Mesodermal cell (in vitro differentiated cells): ENCODE measurements at regions not wholly inside any gene's neighbourhood (a gene's known extent, or its start where the extent isn't known, plus 50 kb on each side); places are given as distances from the start of the nearest gene placed in this dataset.

ENCODE experiments used
- H3K27ac ChIP-seq: 2 replicates; pipeline ENCODE4 v1.7.0; 2013; ENCODE audit warnings: mild to moderate bottlenecking, low read depth, low read length, moderate library complexity; ENCODE audit not compliant: severe bottlenecking
- H3K36me3 ChIP-seq: 2 replicates; pipeline ENCODE4 v1.7.1; 2013; ENCODE audit warnings: mild to moderate bottlenecking, low read length, moderate library complexity; ENCODE audit not compliant: control insufficient read depth, insufficient read depth
- H3K4me1 ChIP-seq: one replicate; pipeline ENCODE4 v1.7.1; 2013; ENCODE audit warnings: mild to moderate bottlenecking, low read length; ENCODE audit not compliant: insufficient read depth, control insufficient read depth, poor library complexity, severe bottlenecking
- H3K4me3 ChIP-seq: 2 replicates; pipeline ENCODE4 v1.7.0; 2013; ENCODE audit warnings: low read length, control low read depth, mild to moderate bottlenecking; ENCODE audit not compliant: insufficient read depth, poor library complexity, severe bottlenecking; ENCODE audit errors: extremely low read depth
- H3K9me3 ChIP-seq: 2 replicates; pipeline ENCODE4 v1.7.1; 2013; ENCODE audit warnings: mild to moderate bottlenecking, low read length, moderate library complexity; ENCODE audit not compliant: control insufficient read depth
- WGBS, 2 experiments: methylation state at CpG; one replicate each; pipeline ENCODE4 v1.1.5; 2013; ENCODE audit warnings: missing lambda C conversion rate in 2 of 2; ENCODE audit not compliant: insufficient coverage in 2 of 2; 5-methylcytosine and 5-hydroxymethylcytosine counted together

DNA sequence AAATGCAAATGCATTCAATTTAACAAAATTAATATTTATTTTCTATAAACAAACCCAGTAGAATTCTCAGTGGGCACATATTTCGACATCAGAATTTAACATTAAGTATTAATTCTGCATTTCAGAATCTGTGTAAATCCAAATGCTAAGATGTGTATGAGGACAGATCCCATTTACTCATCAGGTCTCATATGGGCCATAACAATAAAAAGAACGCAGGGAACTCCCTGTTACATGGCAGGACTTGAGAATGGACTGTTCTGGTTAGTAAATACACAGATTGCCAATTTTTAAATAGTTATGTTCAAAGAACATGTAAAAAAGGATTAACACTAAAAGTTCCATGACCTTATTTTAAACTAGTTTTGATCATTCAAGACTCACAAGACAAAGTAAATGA, 104.0 kb downstream of the SLC30A10 start:
- H3K4me1 ChIP-seq: no peaks in the 10 kb centered on the region
- H3K9me3 ChIP-seq: no peaks in the 10 kb centered on the region
- H3K4me3 ChIP-seq: no peak overlapping the region
- H3K27ac ChIP-seq: no peak overlapping the region
- H3K36me3 ChIP-seq: no peaks in the 10 kb centered on the region
- WGBS, 2 experiments: no CpG with 5 or more reads among the region's 2 CpGs

DNA sequence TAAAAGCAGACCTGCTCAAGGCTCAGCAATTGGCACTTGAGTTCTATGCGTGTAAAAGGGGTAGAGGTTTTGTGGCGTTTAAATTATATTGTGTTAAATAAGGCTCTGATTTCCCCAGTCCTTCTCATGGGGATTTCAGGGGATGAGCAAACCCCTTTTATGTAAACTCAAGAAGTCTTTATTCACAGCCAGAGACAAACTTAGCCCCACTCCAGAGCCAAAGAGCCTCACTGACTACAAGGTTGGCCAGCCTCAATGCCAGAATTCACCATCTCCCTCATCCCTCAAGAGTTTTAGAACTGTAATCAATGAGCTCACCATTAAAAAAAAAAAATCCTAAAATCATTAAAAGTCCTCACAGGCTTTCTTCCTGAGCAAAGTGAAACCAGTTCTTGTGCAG, 107.8 kb downstream of the SLC30A10 start:
- Histone ChIP-seq H3K36me3 (no peaks in the 10 kb centered on the region), H3K4me3 (no peak overlapping the region)
- 100% methylated on average over 1 of the region's 2 CpGs; no CpG with 5 or more reads in 1 of the 2 experiments for WGBS, 2 experiments

DNA sequence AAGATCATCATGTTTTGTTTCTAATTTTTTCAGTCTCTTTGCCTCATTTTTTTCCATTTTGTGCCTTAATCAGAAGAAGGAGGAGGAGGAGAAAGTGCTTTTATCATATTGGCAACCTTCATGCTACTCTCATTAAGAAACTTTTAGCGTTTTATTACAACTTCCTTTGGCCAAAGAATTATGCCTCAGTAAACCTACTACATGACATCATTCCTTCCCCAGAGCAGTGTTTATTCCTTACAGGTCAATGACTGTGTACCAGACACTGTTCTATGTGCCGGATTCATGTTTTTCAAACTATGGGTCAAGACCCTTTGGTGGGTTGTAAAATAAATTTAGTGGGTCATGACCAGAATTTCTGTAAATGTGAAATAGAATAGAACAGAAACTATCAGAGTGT, 110.4 kb downstream of the SLC30A10 start:
- Histone ChIP-seq H3K27ac (no peak overlapping the region), H3K4me1 (no peaks in the 10 kb centered on the region)

More for the DNA sequence above, 107.8 kb downstream of the SLC30A10 start:
- H3K27ac ChIP-seq: no peak overlapping the region
- no peaks in the 10 kb centered on the region for H3K4me1 ChIP-seq
- no peaks in the 10 kb centered on the region for H3K9me3 ChIP-seq

DNA sequence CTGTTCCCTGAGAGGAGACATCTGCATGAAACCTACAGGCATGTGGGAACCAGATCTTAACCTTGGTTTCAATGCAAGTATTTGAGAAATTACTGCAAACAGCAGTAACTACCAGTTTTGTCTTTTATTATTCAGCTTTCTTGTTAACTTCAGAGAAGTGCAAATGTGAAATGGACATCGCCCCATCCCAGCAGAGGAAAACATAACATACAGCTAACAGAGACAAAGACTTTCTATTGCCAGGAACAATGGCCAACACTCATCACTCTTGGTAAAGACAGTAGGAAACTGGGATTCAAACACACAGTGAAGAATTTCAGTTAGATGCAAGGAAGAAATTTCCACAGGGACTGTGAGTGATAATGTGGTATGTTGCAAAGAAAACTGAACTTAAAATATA, 115.1 kb downstream of the SLC30A10 start:
- Histone ChIP-seq H3K4me1 (peaks cover 10% of the 10 kb centered on the region), H3K27ac (no peak overlapping the region), H3K9me3 (no peaks in the 10 kb centered on the region), H3K4me3 (no peak overlapping the region), H3K36me3 (no peaks in the 10 kb centered on the region)
- no CpG with 5 or more reads among the region's 1 CpG for WGBS, 2 experiments

More for the DNA sequence above, 110.4 kb downstream of the SLC30A10 start:
- WGBS, 2 experiments: 95% methylated on average over 2 of the region's 2 CpGs; no CpG with 5 or more reads in 1 of the 2 experiments
- no peaks in the 10 kb centered on the region for H3K9me3 ChIP-seq
- H3K4me3 ChIP-seq: no peak overlapping the region
- H3K36me3 ChIP-seq: no peaks in the 10 kb centered on the region

DNA sequence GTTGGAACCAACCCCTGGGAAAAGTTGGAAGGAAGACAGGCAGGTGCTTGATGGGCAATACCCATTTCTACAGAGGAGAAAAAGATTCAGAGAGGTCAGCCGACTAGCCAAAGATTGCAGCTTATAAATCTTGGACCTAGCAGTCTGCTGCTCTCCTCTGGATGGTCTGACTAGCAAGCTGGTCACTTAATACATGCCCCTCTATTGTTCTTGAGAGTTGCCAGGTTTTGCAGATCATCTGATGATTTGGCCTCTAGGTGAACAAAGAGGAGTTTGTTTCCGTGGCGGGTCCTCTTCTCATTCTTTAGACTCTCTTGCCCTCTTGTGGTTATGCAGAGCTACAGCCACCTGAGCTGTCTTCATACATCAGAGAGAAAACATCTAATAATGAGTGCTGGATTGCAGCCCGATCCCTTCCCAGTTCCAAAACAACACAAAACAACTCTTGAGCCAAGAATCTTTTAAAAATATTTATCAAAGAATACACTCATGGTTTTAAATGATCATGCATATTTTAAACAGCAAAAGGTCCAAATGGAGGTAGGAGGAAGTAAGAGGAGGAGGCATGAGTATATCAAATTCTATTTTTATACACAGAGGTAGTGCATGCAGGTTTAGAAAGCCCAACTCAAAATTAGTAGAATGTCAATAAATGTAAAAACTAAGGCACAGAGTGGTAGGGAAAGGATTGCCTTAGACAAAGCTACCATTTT, 115.7 kb downstream of the SLC30A10 start:
- H3K27ac ChIP-seq: no peak overlapping the region

DNA sequence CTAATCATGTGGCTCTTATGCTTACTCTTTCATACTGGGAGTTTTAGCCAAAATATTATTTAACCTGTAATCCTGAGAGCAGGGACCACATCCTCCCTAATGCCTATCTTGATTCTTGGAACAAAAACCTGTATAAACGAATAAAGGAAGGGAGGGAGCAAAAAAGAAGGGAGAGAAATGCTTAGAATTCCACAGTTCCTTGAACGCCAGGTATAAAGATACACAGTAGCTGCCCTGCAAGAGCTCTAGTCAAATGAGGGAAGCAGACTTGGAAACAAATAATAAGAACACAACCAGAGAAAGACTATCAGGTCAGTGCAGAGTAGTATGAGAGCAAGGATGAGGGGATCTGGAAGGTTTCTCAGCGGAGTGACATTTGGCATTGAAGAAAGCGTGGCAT, 116.3 kb downstream of the SLC30A10 start:
- Histone ChIP-seq H3K9me3 (no peaks in the 10 kb centered on the region), H3K36me3 (no peaks in the 10 kb centered on the region), H3K4me3 (no peak overlapping the region), H3K4me1 (peaks cover 10% of the 10 kb centered on the region), H3K27ac (no peak overlapping the region)
- 51 to 62% methylated on average over 2 to 3 of the region's 4 CpGs for WGBS, 2 experiments

More for the DNA sequence above, 115.7 kb downstream of the SLC30A10 start:
- Histone ChIP-seq H3K4me1 (peaks cover 10% of the 10 kb centered on the region), H3K4me3 (no peak overlapping the region), H3K9me3 (no peaks in the 10 kb centered on the region), H3K36me3 (no peaks in the 10 kb centered on the region)
- 17 to 27% methylated on average over 3 of the region's 4 CpGs for WGBS, 2 experiments

DNA sequence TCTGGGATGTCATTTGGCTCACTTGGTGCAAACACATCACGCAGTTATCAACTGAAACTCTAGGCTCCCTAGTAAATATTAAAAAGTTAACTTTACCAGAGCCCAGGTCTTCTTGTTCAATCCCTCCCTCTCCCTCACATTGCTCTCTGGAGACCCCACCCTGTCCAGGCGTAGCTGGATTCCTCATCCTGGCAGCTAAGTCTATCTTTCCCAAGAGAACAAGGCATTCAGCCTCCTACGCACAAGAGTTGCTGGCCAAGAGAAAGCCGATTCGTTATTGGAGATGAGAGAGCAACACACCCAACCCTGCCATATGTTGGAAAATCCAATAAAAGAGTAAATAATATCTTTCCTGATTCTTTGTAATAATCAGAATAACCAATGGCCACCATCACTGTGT, 117.9 kb downstream of the SLC30A10 start:
- Histone ChIP-seq H3K9me3 (no peaks in the 10 kb centered on the region), H3K36me3 (no peaks in the 10 kb centered on the region), H3K27ac (no peak overlapping the region), H3K4me1 (peaks cover 14% of the 10 kb centered on the region), H3K4me3 (no peak overlapping the region)
- WGBS, 2 experiments: 80 to 84% methylated on average over 1 to 2 of the region's 5 CpGs

DNA sequence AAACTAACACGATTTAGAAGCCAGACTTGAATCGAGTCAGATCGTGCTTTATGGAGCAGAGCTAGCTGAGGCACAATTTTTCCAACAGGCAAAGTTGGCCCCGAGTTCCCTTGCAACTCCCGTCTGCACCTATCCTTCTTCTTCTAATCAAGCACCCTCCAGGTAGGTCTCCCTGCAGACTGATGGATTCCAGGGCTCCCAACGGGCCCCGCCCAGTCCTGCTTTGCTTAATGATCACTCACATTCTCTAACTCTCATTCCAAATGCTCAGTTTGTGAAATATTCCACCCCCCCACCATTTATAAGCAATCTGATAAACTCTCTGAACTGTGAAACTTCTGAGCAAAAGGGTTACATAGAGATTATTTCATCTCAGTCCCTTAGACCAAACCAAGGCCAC, 119.6 kb downstream of the SLC30A10 start:
- WGBS, 2 experiments: 85 to 96% methylated on average over 5 to 7 of the region's 7 CpGs
- peaks cover 14% of the 10 kb centered on the region for H3K4me1 ChIP-seq

DNA sequence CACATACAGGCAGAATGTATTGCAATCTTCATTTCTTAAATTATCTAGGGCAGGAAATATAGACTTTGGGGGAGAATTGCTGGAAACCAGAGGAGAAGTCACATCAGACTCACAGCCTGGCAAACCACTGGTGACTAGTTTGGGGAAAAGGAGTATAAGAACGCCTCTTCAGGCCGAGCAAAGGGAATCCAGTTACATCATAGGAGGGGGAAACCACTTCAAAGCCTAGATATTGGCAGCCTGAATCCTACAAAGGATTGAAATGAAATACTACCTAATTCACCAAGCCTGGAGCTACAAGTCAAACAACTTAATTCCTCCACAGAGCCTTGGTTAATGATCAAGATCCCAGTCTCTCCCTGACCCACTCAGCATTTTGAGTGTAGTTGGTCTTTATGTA, 121.7 kb downstream of the SLC30A10 start:
- H3K4me1 ChIP-seq: peaks cover 4% of the 10 kb centered on the region
- no peak overlapping the region for H3K27ac ChIP-seq
- no peaks in the 10 kb centered on the region for H3K36me3 ChIP-seq
- WGBS, 2 experiments: 80 to 86% methylated on average over 2 of the region's 2 CpGs
- H3K9me3 ChIP-seq: no peaks in the 10 kb centered on the region
- H3K4me3 ChIP-seq: no peak overlapping the region

More for the DNA sequence above, 119.6 kb downstream of the SLC30A10 start:
- H3K36me3 ChIP-seq: no peaks in the 10 kb centered on the region
- H3K4me3 ChIP-seq: no peak overlapping the region
- no peaks in the 10 kb centered on the region for H3K9me3 ChIP-seq
- no peak overlapping the region for H3K27ac ChIP-seq

DNA sequence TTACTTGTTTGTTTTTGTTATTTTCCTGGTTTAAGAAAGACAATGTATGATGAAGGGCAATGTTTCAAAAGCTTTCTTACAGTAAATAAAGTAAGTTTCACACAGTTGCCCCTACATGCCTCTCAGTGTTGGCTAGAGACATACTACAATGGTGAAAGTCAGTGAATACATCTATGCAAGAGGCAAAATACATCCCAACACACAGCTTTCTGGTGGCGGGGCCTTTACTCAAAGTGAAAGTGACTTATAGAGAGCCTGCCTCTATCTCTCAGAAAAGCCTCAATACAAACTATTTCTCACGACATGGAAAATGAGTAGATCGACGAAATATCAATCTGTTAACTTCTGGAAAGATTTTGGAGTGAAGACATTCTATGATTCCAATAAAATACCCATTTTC, 122.3 kb downstream of the SLC30A10 start:
- WGBS, 2 experiments: 87% methylated on average over 3 of the region's 4 CpGs; no CpG with 5 or more reads in 1 of the 2 experiments
- H3K4me3 ChIP-seq: no peak overlapping the region

DNA sequence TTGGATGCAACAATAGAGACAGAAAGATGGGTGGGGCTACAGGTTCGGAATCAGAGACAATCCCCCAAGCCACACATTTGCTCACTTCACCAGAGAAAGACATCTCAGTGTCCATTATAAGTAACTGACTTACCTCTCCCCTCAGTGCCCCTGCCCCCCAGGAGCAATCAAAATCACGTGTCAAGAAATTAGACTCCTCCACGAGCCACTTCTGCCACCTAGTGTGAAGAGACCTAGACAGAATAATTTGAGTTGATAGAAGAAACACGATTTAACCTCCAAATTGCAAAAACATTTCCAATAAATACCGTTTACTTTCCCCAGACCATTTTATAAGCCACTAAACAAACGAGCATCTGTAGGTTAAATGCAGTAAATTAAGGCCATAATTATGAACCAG, 123.2 kb downstream of the SLC30A10 start:
- no CpG with 5 or more reads among the region's 6 CpGs for WGBS, 2 experiments
- no peak overlapping the region for H3K27ac ChIP-seq
- H3K4me3 ChIP-seq: no peak overlapping the region
- no peaks in the 10 kb centered on the region for H3K9me3 ChIP-seq
- H3K36me3 ChIP-seq: no peaks in the 10 kb centered on the region
- H3K4me1 ChIP-seq: peaks cover 4% of the 10 kb centered on the region

More for the DNA sequence above, 122.3 kb downstream of the SLC30A10 start:
- Histone ChIP-seq H3K36me3 (no peaks in the 10 kb centered on the region), H3K27ac (no peak overlapping the region), H3K4me1 (peaks cover 4% of the 10 kb centered on the region), H3K9me3 (no peaks in the 10 kb centered on the region)
